ENCODE measurements at regions not wholly inside any gene's neighbourhood (a gene's known extent, or its start where the extent isn't known, plus 50 kb on each side); places are given as distances from the start of the nearest gene placed in this dataset.

DNA sequence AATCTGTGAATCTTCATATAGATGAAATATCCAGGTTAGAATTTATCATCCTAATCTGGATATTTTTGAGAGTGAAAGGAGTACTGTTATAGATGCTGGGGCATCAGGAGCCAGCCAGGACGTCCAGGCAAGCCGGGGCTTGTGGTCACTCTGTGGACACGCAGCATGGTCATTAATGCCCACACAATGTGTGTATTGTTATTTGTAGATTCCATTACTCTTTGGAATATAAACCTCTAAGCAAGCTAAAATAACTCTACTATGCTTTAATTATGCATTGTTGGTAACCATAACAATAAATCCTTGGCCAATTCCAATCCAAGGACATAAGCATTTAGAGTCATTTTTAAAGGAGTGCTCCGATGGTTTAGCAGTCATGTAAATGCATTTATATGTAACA lies 137.9 kb downstream of the TM9SF2 start:
- Histone ChIP-seq H3K9ac (ENCODE audit: low read depth, low read length) (no peak overlapping the region), H3K4me3 (ENCODE audit: low read depth, low read length) (no peak overlapping the region), H3K27ac (ENCODE audit: low read depth, low read length) (no peak overlapping the region), H3K4me1 (ENCODE audit: control insufficient read depth, insufficient read depth, low read length) (no peaks in the 10 kb centered on the region), H3K9me3 (ENCODE audit: control insufficient read depth, insufficient read depth, low read length) (no peaks in the 10 kb centered on the region), H3K36me3 (ENCODE audit: control insufficient read depth, insufficient read depth, low read length) (no peaks in the 10 kb centered on the region), H3K27me3 (ENCODE audit: control insufficient read depth, insufficient read depth, low read length) (no peaks in the 10 kb centered on the region)

DNA sequence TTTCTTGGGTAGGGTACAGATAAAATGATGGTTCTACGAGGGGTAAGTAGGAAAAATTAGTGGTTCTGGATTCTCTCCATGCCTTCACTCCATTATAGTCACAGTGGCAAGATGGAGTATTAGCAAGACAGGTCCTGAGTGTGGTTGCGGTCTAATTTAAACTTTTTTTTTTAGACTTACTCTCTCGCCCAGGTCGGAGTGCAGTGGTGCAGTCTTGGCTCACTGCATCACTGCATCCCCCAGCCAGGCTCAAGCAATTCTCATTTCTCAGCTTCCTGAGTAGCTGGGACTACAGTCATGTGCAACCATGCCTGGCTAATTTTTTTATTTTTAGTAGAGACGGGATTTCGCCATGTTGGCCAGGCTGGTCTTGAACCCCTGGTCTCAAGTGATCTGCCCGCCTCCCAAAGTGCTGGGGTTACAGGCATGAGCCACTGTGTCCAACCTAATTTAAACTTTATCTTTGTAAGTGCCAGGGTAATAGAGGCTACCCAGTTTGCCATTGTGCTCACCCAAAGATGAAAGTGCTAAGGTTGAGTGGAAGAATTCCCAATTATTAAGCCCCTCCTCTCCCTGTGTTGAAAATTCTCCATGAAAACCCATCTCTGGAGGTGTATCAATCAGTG lies 135.6 kb downstream of the TM9SF2 start:
- no peak overlapping the region for H3K9ac ChIP-seq (ENCODE audit: low read depth, low read length)
- no peaks in the 10 kb centered on the region for H3K4me1 ChIP-seq (ENCODE audit: control insufficient read depth, insufficient read depth, low read length)
- H3K27me3 ChIP-seq (ENCODE audit: control insufficient read depth, insufficient read depth, low read length): no peaks in the 10 kb centered on the region
- no peak overlapping the region for H3K27ac ChIP-seq (ENCODE audit: low read depth, low read length)
- no peak overlapping the region for H3K4me3 ChIP-seq (ENCODE audit: low read depth, low read length)
- H3K9me3 ChIP-seq (ENCODE audit: control insufficient read depth, insufficient read depth, low read length): peaks cover 3% of the 10 kb centered on the region; the same call in 1 of the 2 replicates
- no peaks in the 10 kb centered on the region for H3K36me3 ChIP-seq (ENCODE audit: control insufficient read depth, insufficient read depth, low read length)

DNA sequence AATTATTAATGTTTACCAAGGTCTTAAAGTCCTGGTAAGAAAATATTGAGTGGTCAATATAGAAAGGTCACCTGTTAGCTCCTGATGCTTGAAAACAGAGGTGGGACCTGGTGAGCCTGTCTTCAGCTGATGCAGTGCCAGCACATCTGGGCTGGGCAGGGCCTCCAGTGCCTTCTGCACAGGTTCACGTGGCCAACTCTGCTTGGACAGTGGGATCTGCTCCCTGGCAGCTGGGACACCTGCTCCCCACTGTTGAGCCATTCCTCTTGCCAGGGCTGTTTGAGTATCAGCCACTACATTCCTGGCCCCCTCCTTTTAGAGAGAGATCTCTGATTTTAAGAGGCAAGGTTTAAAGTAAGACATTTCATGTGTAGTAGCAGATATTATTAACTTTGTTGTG lies 135.0 kb downstream of the TM9SF2 start:
- Histone ChIP-seq H3K27ac (ENCODE audit: low read depth, low read length) (no peak overlapping the region), H3K4me1 (ENCODE audit: control insufficient read depth, insufficient read depth, low read length) (no peaks in the 10 kb centered on the region), H3K36me3 (ENCODE audit: control insufficient read depth, insufficient read depth, low read length) (no peaks in the 10 kb centered on the region), H3K27me3 (ENCODE audit: control insufficient read depth, insufficient read depth, low read length) (no peaks in the 10 kb centered on the region), H3K4me3 (ENCODE audit: low read depth, low read length) (no peak overlapping the region), H3K9me3 (ENCODE audit: control insufficient read depth, insufficient read depth, low read length) (peaks cover 3% of the 10 kb centered on the region; the same call in 1 of the 2 replicates), H3K9ac (ENCODE audit: low read depth, low read length) (no peak overlapping the region)

DNA sequence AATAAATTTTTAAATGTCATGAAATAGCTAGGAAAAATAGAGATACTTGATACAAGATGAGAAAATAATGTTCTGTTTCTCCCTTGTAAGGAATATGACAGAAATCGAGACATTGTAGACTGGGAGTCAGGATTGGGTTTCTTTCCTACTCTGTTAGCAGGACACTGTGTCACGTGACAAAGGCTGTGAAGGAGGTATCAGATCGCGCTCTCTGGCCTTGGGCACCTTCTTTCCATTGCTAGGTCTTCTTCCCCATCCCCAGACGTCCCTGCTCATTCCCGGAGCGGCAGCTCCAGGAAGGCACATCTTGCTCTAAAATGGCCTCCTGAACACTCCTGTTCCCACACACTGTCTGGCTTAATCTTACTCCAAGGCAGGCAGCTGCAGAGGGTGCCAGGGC lies 133.4 kb downstream of the TM9SF2 start:
- H3K9ac ChIP-seq (ENCODE audit: low read depth, low read length): no peak overlapping the region
- no peaks in the 10 kb centered on the region for H3K36me3 ChIP-seq (ENCODE audit: control insufficient read depth, insufficient read depth, low read length)
- no peak overlapping the region for H3K4me3 ChIP-seq (ENCODE audit: low read depth, low read length)
- no peaks in the 10 kb centered on the region for H3K27me3 ChIP-seq (ENCODE audit: control insufficient read depth, insufficient read depth, low read length)
- peaks cover 3% of the 10 kb centered on the region; the same call in 1 of the 2 replicates for H3K9me3 ChIP-seq (ENCODE audit: control insufficient read depth, insufficient read depth, low read length)
- no peaks in the 10 kb centered on the region for H3K4me1 ChIP-seq (ENCODE audit: control insufficient read depth, insufficient read depth, low read length)
- no peak overlapping the region for H3K27ac ChIP-seq (ENCODE audit: low read depth, low read length)

DNA sequence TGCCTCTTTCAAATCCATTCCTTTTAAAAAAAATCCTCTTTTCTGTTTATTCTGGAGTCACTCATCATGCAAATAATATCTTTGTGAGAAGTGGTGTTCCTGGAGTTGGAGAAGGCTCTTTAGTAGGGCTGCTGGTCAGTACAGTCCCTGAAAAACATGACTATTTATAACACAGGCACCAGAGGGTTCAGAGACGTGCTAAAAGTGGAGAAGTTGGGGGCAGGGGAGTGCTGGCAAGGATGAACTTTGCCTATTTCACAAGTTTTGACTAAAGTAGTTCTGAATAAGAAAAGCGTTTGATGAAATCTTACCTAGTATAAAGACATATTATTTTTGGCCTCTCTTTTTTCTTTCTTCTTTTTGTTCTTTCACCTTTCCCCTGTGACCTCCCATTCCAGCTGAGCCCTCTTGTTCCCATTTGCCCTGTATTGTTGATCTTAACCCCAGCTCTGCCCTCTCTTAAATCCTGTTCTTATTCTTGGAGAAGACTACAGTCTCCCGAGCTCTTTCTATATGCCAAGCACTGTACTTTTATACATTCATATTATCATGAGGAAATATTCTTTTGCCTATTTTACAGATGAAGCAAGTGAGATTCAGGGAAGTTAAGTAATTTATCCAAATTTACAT lies 129.1 kb downstream of the TM9SF2 start:
- Histone ChIP-seq H3K36me3 (ENCODE audit: control insufficient read depth, insufficient read depth, low read length) (no peaks in the 10 kb centered on the region), H3K9me3 (ENCODE audit: control insufficient read depth, insufficient read depth, low read length) (peaks cover 3% of the 10 kb centered on the region; the same call in 1 of the 2 replicates), H3K4me3 (ENCODE audit: low read depth, low read length) (no peak overlapping the region), H3K4me1 (ENCODE audit: control insufficient read depth, insufficient read depth, low read length) (peaks cover 27% of the 10 kb centered on the region), H3K27me3 (ENCODE audit: control insufficient read depth, insufficient read depth, low read length) (no peaks in the 10 kb centered on the region), H3K9ac (ENCODE audit: low read depth, low read length) (no peak overlapping the region), H3K27ac (ENCODE audit: low read depth, low read length) (no peak overlapping the region)

DNA sequence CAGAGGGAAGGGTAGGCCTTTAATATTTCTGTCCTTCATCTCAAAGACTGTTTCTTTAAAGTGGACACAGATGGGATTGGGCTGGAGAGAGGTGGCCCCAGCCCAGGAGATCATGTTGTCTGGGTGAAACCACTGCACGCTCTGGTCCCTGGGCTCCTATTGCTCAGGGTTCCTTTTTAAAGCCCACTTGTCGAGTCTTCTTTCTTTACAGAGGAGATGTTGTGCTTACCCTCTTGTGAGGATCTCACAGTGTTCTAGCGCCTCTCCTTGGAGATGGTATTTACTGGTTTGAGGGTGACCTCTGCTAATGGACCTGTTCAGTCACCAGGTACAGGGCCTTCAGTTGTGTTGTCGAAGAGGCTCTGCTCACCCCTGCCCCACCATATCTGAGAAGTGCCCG lies 128.4 kb downstream of the TM9SF2 start:
- H3K27ac ChIP-seq (ENCODE audit: low read depth, low read length): no peak overlapping the region
- no peak overlapping the region for H3K9ac ChIP-seq (ENCODE audit: low read depth, low read length)
- no peaks in the 10 kb centered on the region for H3K36me3 ChIP-seq (ENCODE audit: control insufficient read depth, insufficient read depth, low read length)
- H3K4me3 ChIP-seq (ENCODE audit: low read depth, low read length): no peak overlapping the region
- H3K27me3 ChIP-seq (ENCODE audit: control insufficient read depth, insufficient read depth, low read length): no peaks in the 10 kb centered on the region
- peaks cover 34% of the 10 kb centered on the region for H3K4me1 ChIP-seq (ENCODE audit: control insufficient read depth, insufficient read depth, low read length)
- peaks cover 3% of the 10 kb centered on the region; the same call in 1 of the 2 replicates for H3K9me3 ChIP-seq (ENCODE audit: control insufficient read depth, insufficient read depth, low read length)

DNA sequence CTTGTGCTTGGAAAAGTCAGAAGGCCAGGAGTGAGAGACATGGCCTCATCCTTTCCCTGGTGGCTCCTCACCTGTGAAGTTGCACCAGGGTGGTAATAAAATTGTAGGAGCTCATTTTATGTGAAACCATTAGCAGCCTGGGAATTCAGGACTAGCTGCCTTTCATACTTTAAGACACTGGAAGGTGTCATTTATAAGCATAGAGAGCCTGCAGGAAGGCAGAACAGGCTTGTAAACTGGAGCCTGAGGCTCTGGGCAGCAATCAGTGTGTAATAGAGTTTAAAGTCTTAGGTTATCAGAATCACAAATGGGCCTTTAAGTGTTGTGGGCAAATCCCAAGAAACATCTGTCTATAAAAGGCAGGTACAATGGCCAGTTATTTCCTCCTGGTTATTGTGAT lies 127.2 kb downstream of the TM9SF2 start:
- H3K27ac ChIP-seq (ENCODE audit: low read depth, low read length): no peak overlapping the region
- no peaks in the 10 kb centered on the region for H3K36me3 ChIP-seq (ENCODE audit: control insufficient read depth, insufficient read depth, low read length)
- no peaks in the 10 kb centered on the region for H3K27me3 ChIP-seq (ENCODE audit: control insufficient read depth, insufficient read depth, low read length)
- H3K9me3 ChIP-seq (ENCODE audit: control insufficient read depth, insufficient read depth, low read length): peaks cover 3% of the 10 kb centered on the region; the same call in 1 of the 2 replicates
- no peak overlapping the region for H3K4me3 ChIP-seq (ENCODE audit: low read depth, low read length)
- H3K4me1 ChIP-seq (ENCODE audit: control insufficient read depth, insufficient read depth, low read length): peaks cover 36% of the 10 kb centered on the region
- no peak overlapping the region for H3K9ac ChIP-seq (ENCODE audit: low read depth, low read length)

DNA sequence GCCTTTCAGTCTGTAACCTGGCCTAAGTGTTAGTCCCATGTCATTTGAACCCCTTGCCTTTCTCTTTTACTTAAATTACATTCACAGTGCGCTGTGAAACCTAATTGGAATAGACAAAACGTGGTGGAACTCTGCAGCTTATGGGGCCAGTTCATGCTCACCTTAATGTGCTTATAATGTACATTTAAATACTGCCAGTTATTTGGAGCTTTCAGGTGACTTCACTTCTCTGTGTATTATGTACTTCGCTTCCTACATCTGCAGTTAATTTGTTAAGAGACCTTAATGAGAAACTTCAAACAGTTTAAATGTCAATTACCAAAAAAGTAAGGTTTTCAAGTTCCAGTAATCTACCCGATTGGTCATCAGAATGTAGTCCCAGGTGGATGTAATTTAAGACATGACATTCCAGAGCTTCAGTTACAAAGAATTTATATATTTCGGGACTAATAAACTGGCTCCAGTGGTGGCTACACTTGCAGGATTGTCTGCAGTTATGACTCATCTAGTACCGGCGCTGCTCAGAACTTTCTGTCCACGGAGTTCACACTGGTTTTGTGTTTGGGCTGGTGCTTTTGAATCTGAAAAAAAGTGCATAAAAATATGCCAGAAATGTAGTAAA lies 125.3 kb downstream of the TM9SF2 start:
- Histone ChIP-seq H3K4me3 (ENCODE audit: low read depth, low read length) (no peak overlapping the region), H3K36me3 (ENCODE audit: control insufficient read depth, insufficient read depth, low read length) (no peaks in the 10 kb centered on the region), H3K9ac (ENCODE audit: low read depth, low read length) (no peak overlapping the region), H3K9me3 (ENCODE audit: control insufficient read depth, insufficient read depth, low read length) (no peaks in the 10 kb centered on the region), H3K27me3 (ENCODE audit: control insufficient read depth, insufficient read depth, low read length) (no peaks in the 10 kb centered on the region), H3K27ac (ENCODE audit: low read depth, low read length) (no peak overlapping the region), H3K4me1 (ENCODE audit: control insufficient read depth, insufficient read depth, low read length) (peaks cover 36% of the 10 kb centered on the region)

DNA sequence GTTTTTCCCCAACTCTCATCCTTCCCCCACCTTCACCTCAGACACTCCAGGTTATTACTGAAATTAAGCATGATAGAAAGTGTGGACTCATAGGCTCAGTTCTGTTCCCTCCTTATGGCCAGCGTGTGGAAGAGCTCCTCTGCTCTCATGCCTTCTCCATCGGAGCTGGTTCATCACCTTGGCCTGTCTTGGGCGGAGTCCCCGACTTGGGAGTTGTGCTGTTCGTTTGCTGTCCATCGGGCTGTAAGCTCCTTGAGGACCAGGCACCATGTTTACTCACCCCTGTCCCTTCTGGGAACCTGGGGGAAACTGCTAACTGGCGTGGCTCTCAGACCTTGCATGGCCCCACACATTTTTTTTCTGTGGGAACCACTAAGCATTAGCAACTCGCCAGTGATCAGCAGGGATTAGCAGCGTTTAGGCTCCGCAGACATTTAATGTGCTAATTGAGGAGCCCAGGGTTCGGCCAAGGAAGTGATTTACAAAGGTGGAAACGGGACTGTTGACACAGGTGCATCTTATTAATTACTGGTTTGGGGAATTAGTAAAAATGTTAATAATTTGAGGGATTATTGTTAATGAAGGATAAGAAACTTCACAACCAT lies 123.8 kb downstream of the TM9SF2 start:
- peaks cover 36% of the 10 kb centered on the region for H3K4me1 ChIP-seq (ENCODE audit: control insufficient read depth, insufficient read depth, low read length)
- no peaks in the 10 kb centered on the region for H3K9me3 ChIP-seq (ENCODE audit: control insufficient read depth, insufficient read depth, low read length)
- no peaks in the 10 kb centered on the region for H3K27me3 ChIP-seq (ENCODE audit: control insufficient read depth, insufficient read depth, low read length)
- H3K27ac ChIP-seq (ENCODE audit: low read depth, low read length): peak overlapping the region; percentile 38
- H3K9ac ChIP-seq (ENCODE audit: low read depth, low read length): no peak overlapping the region
- no peak overlapping the region for H3K4me3 ChIP-seq (ENCODE audit: low read depth, low read length)
- H3K36me3 ChIP-seq (ENCODE audit: control insufficient read depth, insufficient read depth, low read length): no peaks in the 10 kb centered on the region

DNA sequence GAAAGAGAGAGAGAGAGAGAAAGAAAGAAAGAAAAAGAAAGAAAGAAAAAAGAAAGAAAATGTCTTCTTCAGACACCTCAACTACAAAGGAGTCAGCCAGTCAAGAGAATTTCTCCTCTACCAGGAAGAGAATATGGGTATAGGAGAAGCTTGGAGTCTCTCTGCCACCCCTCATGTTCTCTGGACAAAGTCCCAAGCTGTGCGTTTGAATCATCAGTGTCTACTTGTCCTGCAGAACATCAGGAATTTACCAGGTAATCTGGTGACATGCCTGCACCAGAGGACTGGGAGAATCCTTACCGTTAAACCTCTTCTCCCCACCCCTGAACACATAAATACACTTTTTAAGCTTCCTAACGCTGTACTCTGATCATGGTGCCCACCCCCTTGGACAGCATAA lies 119.5 kb downstream of the TM9SF2 start:
- Histone ChIP-seq H3K36me3 (ENCODE audit: control insufficient read depth, insufficient read depth, low read length) (no peaks in the 10 kb centered on the region), H3K4me3 (ENCODE audit: low read depth, low read length) (no peak overlapping the region), H3K9me3 (ENCODE audit: control insufficient read depth, insufficient read depth, low read length) (no peaks in the 10 kb centered on the region), H3K27me3 (ENCODE audit: control insufficient read depth, insufficient read depth, low read length) (no peaks in the 10 kb centered on the region), H3K27ac (ENCODE audit: low read depth, low read length) (no peak overlapping the region), H3K9ac (ENCODE audit: low read depth, low read length) (no peak overlapping the region), H3K4me1 (ENCODE audit: control insufficient read depth, insufficient read depth, low read length) (peaks cover 21% of the 10 kb centered on the region)

DNA sequence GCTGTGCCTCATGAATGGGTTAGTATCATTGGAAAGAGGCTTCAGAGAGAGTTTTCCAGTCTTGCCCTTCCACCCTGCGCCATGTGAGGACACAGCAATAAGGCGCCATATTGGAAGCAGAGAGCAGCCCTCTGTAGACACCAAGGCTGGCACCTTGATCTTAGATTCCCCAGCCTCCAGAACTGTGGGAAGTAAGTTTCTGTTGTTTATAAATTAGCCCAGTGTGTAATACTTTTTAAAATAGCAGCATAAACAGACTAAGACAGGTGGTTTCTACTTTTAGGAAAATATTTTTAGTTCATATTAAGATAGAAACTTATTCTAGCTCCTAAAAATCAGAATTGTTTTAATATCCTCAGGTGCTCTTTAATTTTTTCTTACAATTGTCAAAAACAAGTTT lies 117.9 kb downstream of the TM9SF2 start:
- Histone ChIP-seq H3K9me3 (ENCODE audit: control insufficient read depth, insufficient read depth, low read length) (no peaks in the 10 kb centered on the region), H3K4me1 (ENCODE audit: control insufficient read depth, insufficient read depth, low read length) (peaks cover 8% of the 10 kb centered on the region; the same call in 1 of the 2 replicates), H3K36me3 (ENCODE audit: control insufficient read depth, insufficient read depth, low read length) (no peaks in the 10 kb centered on the region), H3K27ac (ENCODE audit: low read depth, low read length) (no peak overlapping the region), H3K27me3 (ENCODE audit: control insufficient read depth, insufficient read depth, low read length) (no peaks in the 10 kb centered on the region), H3K4me3 (ENCODE audit: low read depth, low read length) (no peak overlapping the region), H3K9ac (ENCODE audit: low read depth, low read length) (no peak overlapping the region)
